ENCODE measurements at regions not wholly inside any gene's neighbourhood (a gene's known extent, or its start where the extent isn't known, plus 50 kb on each side); places are given as distances from the start of the nearest gene placed in this dataset.

DNA sequence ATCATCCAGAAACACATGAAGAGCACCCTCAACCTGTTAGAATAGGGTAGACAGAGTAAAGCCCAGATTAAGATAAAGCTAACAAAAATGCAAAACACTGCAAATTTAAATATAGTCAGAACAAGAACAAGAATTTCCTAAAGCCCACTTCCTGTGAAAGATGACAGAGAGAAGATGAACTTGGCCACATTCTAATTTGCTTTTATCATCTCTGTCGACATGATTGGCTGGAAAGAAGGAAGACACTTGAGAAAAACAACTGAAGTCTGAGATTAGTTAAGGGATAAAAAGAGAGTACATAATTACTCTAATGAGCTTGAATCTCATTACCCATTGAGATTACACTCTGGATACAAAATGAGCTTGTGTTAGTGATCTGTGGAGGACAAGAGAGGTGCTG lies 537.6 kb downstream of the KLF5 start:
- TF ChIP-seq ZNF274 (IDR thresholded peaks at IDR 0.05; ENCODE audit: low read depth, low read length) (no peak), SUZ12 (IDR thresholded peaks at IDR 0.05; ENCODE audit: extremely low read depth, insufficient read depth, insufficient read length) (no peak)
